ENCODE measurements at regions not wholly inside any gene's neighbourhood (a gene's known extent, or its start where the extent isn't known, plus 50 kb on each side); places are given as distances from the start of the nearest gene placed in this dataset.

- Histone ChIP-seq H3K79me2 (ENCODE audit: control insufficient read depth, insufficient read depth, low read length) (no peaks in the 10 kb centered on the region), H3K9me1 (ENCODE audit: control insufficient read depth, extremely low read depth, insufficient read depth, low read length) (no peaks in the 10 kb centered on the region), H3K4me2 (ENCODE audit: control insufficient read depth, extremely low read depth, insufficient read depth, low read depth, low read length) (peak overlapping the region; percentile 50), H3K27me3 (ENCODE audit: control insufficient read depth, extremely low read depth, insufficient read depth, low read length) (no peaks in the 10 kb centered on the region), H4K20me1 (ENCODE audit: control insufficient read depth, extremely low read depth, insufficient read depth, low read length) (no peaks in the 10 kb centered on the region), H3K9ac (ENCODE audit: control insufficient read depth, extremely low read depth, insufficient read depth, low read length) (peak overlapping the region; percentile 20), H3K9me3 (ENCODE audit: control insufficient read depth, low read depth, low read length) (no peaks in the 10 kb centered on the region), H3K4me3 (ENCODE audit: control insufficient read depth in 2 of 3, extremely low read depth in 1 of 3, insufficient read depth in 2 of 3, low read depth in 1 of 3, low read length in 3 of 3) (no peak overlapping the region), H3K4me1 (ENCODE audit: control insufficient read depth, extremely low read depth, insufficient read depth, low read length) (peaks cover 55% of the 10 kb centered on the region), H3K27ac (ENCODE audit: control insufficient read depth, insufficient read depth, low read length) (peak overlapping the region; percentile 98), H3K36me3 (ENCODE audit: control insufficient read depth in 2 of 2, extremely low read depth in 1 of 2, insufficient read depth in 2 of 2, low read length in 2 of 2) (no peaks in the 10 kb centered on the region), H2AFZ (ENCODE audit: control insufficient read depth, low read length) (no peak overlapping the region)
- no peak for FAIRE-seq
- no peak for DNase-seq (ENCODE audit: low read depth, low spot score)
- TF ChIP-seq CTCF (optimal IDR thresholded peaks at IDR 0.05 in 1 of 3, IDR thresholded peaks at IDR 0.05 in 1 of 3, conservative IDR thresholded peaks at IDR 0.05 in 1 of 3; ENCODE audit: extremely low read depth in 1 of 3, insufficient read depth in 2 of 3, low read length in 3 of 3) (no peak), EZH2 (IDR thresholded peaks at IDR 0.05; ENCODE audit: low read length) (no peak)
- dilution Hi-C loops (cut with MboI; ENCODE audit: extremely low pct_ligation_motif_present, low sequenced_read_pairs), result no loop called here
These were observed 107.9 kb upstream of the GALNT15 start for GRCh38 chr3:16066545-16066944.

GRCh38 chr3:16066975-16067374, 107.5 kb upstream of the GALNT15 start:
- Histone ChIP-seq H2AFZ (ENCODE audit: control insufficient read depth, low read length) (no peak overlapping the region), H4K20me1 (ENCODE audit: control insufficient read depth, extremely low read depth, insufficient read depth, low read length) (no peaks in the 10 kb centered on the region), H3K9me3 (ENCODE audit: control insufficient read depth, low read depth, low read length) (no peaks in the 10 kb centered on the region), H3K27ac (ENCODE audit: control insufficient read depth, insufficient read depth, low read length) (peak overlapping the region; percentile 98), H3K79me2 (ENCODE audit: control insufficient read depth, insufficient read depth, low read length) (no peaks in the 10 kb centered on the region), H3K9me1 (ENCODE audit: control insufficient read depth, extremely low read depth, insufficient read depth, low read length) (no peaks in the 10 kb centered on the region), H3K27me3 (ENCODE audit: control insufficient read depth, extremely low read depth, insufficient read depth, low read length) (no peaks in the 10 kb centered on the region), H3K4me1 (ENCODE audit: control insufficient read depth, extremely low read depth, insufficient read depth, low read length) (peaks cover 58% of the 10 kb centered on the region), H3K36me3 (ENCODE audit: control insufficient read depth in 2 of 2, extremely low read depth in 1 of 2, insufficient read depth in 2 of 2, low read length in 2 of 2) (no peaks in the 10 kb centered on the region), H3K9ac (ENCODE audit: control insufficient read depth, extremely low read depth, insufficient read depth, low read length) (peak overlapping the region; percentile 73), H3K4me2 (ENCODE audit: control insufficient read depth, extremely low read depth, insufficient read depth, low read depth, low read length) (peak overlapping the region; percentile 50), H3K4me3 (ENCODE audit: control insufficient read depth in 2 of 3, extremely low read depth in 1 of 3, insufficient read depth in 2 of 3, low read depth in 1 of 3, low read length in 3 of 3) (no peak overlapping the region)
- DNase-seq (ENCODE audit: low read depth, low spot score) (peak; percentile 100), FAIRE-seq (peak; percentile 85)
- dilution Hi-C loops (cut with MboI; ENCODE audit: extremely low pct_ligation_motif_present, low sequenced_read_pairs), result no loop called here
- no peak for TF ChIP-seq CTCF (optimal IDR thresholded peaks at IDR 0.05 in 1 of 3, IDR thresholded peaks at IDR 0.05 in 1 of 3, conservative IDR thresholded peaks at IDR 0.05 in 1 of 3; ENCODE audit: extremely low read depth in 1 of 3, insufficient read depth in 2 of 3, low read length in 3 of 3)
- no peak for TF ChIP-seq EZH2 (IDR thresholded peaks at IDR 0.05; ENCODE audit: low read length)

All from keratinocyte (primary cell).